HG03442 (cell line): ENCODE measurements at regions not wholly inside any gene's neighbourhood (a gene's known extent, or its start where the extent isn't known, plus 50 kb on each side); places are given as distances from the start of the nearest gene placed in this dataset.
"Not testable (repeated sequence)": the region's sequence is repeated elsewhere in the genome, so short reads cannot be mapped to it uniquely, and the experiment has no call there.

ENCODE experiments used
- ATAC-seq: cut with Tn5 transposase; IDR thresholded peaks from one replicate; pipeline ENCODE4 v1.9.1; 2021; ENCODE audit warnings: mild to moderate bottlenecking, moderate library complexity; ENCODE audit not compliant: unreplicated experiment

DNA sequence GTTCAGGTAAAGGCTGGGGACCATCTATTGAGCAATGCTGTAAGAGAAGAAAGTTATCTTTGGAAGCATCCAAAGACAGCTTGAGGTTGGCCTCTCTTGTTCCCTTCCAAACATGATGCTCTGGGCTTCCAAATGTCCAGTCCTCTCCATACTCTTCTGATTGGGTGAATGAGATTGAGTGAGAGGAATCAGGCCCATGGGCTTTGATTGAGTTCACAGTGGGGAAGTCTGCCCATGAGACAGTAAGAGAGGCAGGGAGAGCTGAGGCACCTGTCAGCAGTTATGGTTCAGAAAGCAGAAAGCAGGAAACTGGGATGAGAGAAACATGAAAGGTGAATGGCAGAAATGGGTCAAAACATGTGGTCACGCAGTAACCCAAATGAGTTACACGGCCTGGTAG lies 1006.9 kb downstream of the VRK1 start:
- ATAC-seq, result no peak

- no peak for ATAC-seq
These were observed 1009.7 kb downstream of the VRK1 start for GRCh38 chr14:97806891-97807290.

DNA sequence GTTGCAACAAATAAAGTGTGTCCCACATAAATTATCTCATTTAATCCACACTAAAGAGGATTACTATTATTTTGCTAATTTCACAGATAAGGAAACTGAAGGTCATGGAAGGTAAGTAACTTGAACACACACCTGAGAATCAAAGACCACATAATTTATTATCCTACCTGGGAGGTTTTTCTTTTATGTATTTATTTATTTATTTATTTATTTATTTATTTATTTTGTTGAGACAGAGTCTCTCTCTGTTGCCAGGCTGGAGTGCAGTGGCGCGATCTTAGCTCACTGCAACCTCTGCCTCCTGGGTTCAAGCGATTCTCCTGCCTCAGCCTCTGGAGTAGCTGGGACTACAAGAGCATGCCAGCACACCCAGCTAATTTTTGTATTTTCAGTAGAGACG lies 1011.4 kb downstream of the VRK1 start:
- ATAC-seq, result not testable (repeated sequence)

- no peak for ATAC-seq
These were observed 1016.4 kb downstream of the VRK1 start for GRCh38 chr14:97813556-97813955.

GRCh38 chr14:97820781-97821180 lies 1023.6 kb downstream of the VRK1 start:
- no peak for ATAC-seq

- no peak for ATAC-seq
These were observed 1027.0 kb downstream of the VRK1 start for GRCh38 chr14:97824218-97824617.

DNA sequence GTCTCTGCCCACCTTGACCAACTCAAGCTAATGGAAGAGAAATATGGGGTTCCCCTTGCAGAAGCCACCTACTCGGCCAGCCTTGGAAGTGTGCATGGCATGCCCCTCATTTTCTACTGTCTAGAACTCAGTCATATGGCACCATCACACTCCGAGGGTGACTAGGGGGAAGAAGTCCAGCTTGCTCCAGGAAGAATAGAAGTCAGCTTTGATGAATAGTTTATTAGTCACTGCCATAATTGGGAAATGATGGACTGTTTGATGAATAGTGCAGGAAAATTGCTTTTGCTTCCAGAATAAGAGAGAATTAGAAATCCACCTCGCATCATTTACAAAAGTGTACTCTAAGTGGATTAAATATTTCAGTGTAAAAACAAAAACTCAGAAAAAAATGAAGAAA lies 1030.6 kb downstream of the VRK1 start:
- ATAC-seq, result no peak

DNA sequence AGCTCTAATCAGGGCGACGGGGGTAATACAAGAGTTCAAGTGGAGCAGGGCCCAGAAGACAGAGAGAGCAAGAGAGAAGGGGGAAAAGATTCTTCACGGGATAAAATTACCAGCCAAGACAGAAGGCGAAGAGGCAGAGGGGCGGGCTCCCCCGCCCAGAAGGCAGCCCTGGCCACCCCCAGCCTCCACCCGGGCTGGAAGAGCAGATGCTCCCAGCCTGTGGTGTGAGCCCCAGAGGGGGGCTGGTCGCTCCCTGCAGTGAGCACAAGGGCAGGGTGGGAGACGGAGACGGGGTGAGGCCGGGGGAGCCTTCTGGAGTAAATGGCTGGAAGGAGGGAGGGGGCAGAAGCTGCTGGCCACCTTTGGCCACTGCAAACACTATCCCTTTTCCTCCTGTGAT lies 1035.6 kb downstream of the VRK1 start:
- ATAC-seq, result no peak

DNA sequence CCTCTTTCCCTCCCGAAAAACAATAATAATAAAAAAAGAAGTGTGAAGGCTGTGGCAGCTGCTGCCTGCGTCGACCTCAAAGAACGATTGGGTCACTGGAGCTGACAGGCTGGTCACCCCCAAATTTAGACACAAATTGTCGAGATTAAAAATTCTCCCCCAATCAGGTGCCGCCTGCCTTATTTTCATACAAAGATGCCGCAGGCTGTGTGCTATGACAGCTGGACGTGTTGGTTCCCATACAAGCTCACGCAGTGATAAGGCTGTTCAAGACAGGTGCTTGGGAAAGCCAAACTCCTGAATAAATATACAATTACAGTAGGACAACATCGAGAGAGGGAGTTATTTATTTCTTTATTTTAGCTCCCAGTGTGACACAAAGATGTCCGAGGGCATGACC lies 1041.8 kb downstream of the VRK1 start:
- no peak for ATAC-seq

DNA sequence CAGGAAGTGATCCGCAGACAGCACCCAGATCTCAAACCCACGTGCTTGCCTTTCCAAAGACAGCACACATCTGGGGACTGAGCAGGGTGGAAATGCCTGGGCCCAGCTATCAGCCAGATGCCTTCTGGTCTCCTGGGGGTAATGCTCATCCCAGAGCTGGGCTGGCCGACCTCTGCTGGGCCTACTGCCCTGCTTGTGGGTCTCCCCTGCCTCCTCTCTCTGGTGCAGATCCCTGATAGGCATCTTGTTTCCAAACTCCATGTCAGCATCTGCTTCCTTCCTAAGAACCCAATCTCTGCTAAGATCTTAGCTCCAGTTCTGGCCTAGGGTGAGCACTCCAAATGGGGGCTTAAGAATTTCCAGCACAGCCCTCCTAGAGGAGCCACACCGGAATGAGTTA lies 1043.0 kb downstream of the VRK1 start:
- no peak for ATAC-seq

GRCh38 chr14:97841762-97842161 lies 1044.6 kb downstream of the VRK1 start:
- ATAC-seq, result no peak

DNA sequence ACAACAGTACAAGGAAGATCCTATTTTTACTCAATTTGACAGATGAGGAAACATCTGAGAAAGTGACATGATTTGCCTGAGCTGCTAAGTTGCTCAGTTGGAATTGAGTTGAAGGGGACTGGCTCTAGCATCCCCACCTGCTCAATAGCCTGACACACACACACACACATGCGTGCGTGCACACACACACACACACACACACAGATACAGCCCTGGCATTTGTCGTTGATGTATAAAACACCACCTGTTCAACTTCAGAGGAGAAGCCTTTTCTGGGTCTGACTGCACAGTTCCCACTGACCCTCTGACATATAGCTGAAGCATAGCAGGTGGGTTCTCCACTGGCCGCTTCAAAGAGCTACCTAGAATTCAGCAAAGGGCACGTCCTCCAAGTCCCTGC lies 1045.9 kb downstream of the VRK1 start:
- ATAC-seq, result no peak

GRCh38 chr14:97844042-97844441 lies 1046.9 kb downstream of the VRK1 start:
- no peak for ATAC-seq

GRCh38 chr14:97846156-97846555 lies 1049.0 kb downstream of the VRK1 start:
- ATAC-seq, result no peak

DNA sequence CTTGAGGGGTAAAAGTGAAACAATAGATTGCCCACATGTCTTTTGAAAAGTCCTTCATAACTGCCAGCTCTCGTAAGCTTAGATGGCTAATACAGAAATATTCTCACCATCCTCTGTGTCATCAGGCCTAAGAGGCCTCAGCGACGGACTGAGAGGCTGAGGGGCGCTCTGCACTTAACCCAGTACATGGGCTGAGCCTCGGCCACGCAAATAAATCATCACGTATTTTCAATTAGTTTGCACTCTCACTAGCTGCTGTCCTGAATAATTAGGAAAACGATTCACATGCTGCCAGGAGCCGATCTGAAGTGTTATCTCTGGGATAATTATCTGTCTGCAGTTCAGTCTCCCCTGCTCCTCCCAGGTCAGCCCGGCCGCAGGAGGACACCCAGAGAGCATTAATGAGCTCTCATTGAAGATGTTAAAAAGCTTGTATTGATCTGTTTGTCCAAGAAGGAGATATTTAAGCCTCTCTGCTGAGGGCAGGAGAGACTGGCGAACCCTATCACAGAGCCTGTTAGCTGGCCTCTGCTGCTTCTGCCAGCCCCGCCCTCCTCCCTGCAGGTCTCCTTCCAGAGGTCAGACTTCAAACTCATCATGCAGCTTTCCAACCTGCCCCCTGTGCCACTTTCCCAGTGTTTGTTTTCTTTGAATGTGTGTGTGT lies 1051.3 kb downstream of the VRK1 start:
- ATAC-seq, result no peak

- ATAC-seq, result no peak
These were observed 1053.3 kb downstream of the VRK1 start for GRCh38 chr14:97850466-97850865.

- ATAC-seq, result no peak
These were observed 1053.7 kb downstream of the VRK1 start for GRCh38 chr14:97850886-97851285.

DNA sequence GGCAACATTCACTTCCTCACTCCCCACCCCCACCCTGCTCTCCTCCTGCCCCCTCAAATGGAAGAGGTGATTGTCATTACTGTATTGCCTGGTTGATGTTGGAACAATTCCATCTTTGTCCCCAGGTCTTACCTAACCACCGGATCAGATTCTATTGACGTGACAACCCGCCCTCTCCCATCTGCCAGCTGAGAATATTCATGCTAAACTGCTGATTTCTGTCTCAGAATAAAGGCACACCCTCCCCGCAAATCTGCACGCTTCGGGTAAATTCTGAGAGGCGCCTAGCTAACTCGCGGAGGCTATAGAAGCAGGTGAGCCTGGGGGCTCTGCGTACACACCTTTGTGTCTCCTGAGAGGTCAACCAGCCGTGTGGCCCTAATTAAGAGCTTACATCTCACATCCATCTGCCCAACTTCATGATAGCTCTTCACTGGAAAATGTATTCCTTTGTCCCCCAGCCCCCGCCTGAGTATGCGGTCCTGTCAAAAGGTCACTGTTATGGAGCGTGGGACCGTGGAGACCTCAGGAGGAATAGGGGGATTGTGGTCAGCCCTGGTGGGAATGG lies 1054.3 kb downstream of the VRK1 start:
- no peak for ATAC-seq

- ATAC-seq, result no peak
These were observed 1057.7 kb downstream of the VRK1 start for GRCh38 chr14:97854918-97855317.

GRCh38 chr14:97866195-97866594 lies 1069.0 kb downstream of the VRK1 start:
- no peak for ATAC-seq

DNA sequence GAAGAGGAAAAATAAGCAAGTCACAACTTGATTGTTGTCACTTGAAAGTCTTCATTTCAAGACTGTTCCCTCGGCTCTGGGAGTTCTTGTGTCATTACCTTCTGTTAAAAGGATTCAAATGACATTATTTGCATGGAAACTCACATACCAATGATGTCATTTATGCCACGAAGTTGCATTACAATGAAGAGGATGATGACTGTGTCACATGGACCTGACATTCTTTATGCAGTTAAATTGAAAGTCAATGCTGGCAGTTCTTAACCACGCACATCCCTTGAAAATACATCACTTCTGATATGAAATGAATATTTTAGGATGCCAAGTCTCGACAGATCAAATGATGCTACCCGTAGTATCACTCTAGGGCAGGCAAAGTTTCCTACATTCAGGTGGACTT lies 1069.5 kb downstream of the VRK1 start:
- no peak for ATAC-seq

- ATAC-seq, result no peak
These were observed 1076.1 kb downstream of the VRK1 start for GRCh38 chr14:97873291-97873690.

GRCh38 chr14:97874394-97874793 lies 1077.2 kb downstream of the VRK1 start:
- ATAC-seq, result no peak
